Caco-2 (cell line): ENCODE measurements at regions not wholly inside any gene's neighbourhood (a gene's known extent, or its start where the extent isn't known, plus 50 kb on each side); places are given as distances from the start of the nearest gene placed in this dataset.

ENCODE experiments used
- BruUV-seq: library from RNA; stranded (reverse); fragments of 400-500 nt; replicated peaks from 2 replicates; lab custom pipeline; 2021; lab: Mats Ljungman, UMichigan
- CTCF ChIA-PET: fragments of 300-600 bp; sonication (Branson Sonifier 250); formaldehyde crosslinking; loops from one replicate; lab custom pipeline; 2022; ENCODE audit warnings: antibody characterized with exemption; lab: Charles Lee
- POLR2A ChIA-PET: fragments of 300-600 bp; sonication (Branson Sonifier 250); formaldehyde crosslinking; loops from one replicate; lab custom pipeline; 2022; ENCODE audit warnings: antibody characterized with exemption; lab: Charles Lee
- DNase-seq, 2 experiments: peaks; one replicate each; pipeline versions ENCODE4 v3.0.0 to v3.0.0-alpha.2; 2020 to 2022
- H3K27me3 ChIP-seq: replicated peaks from 2 replicates; pipeline ENCODE4 v1.6.0; 2011; ENCODE audit warnings: low read length; ENCODE audit not compliant: control insufficient read depth, insufficient read depth
- H3K36me3 ChIP-seq: 2 replicates; pipeline ENCODE4 v1.5.1; 2011; ENCODE audit warnings: low read length; ENCODE audit not compliant: control insufficient read depth, insufficient read depth
- H3K4me1 ChIP-seq: fragments of 250-450 bp; sonication (Bioruptor Pico); 2 replicates; pipeline ENCODE4 v1.5.1; 2020; ENCODE audit warnings: mild to moderate bottlenecking
- H3K4me3 ChIP-seq: 2 replicates; pipeline ENCODE4 v1.5.1; 2011; ENCODE audit warnings: low read depth, mild to moderate bottlenecking, control low read depth, low read length
- H3K9me3 ChIP-seq: fragments of 250-450 bp; sonication (Bioruptor Pico); 2 replicates; pipeline ENCODE4 v1.5.1; 2020; ENCODE audit warnings: mild to moderate bottlenecking, moderate library complexity
- H3K27ac Mint-ChIP-seq: one replicate; pipeline ENCODE4 v1.8.0; 2022; ENCODE audit warnings: mixed read lengths; ENCODE audit not compliant: unreplicated experiment
- H3K27me3 Mint-ChIP-seq: one replicate; pipeline ENCODE4 v1.8.0; 2022; ENCODE audit warnings: mixed read lengths; ENCODE audit not compliant: insufficient read depth, unreplicated experiment
- H3K36me3 Mint-ChIP-seq: one replicate; pipeline ENCODE4 v1.8.0; 2022; ENCODE audit warnings: mild to moderate bottlenecking, mixed read lengths; ENCODE audit not compliant: insufficient read depth, unreplicated experiment
- H3K4me1 Mint-ChIP-seq: one replicate; pipeline ENCODE4 v1.8.0; 2022; ENCODE audit warnings: low read depth, mixed read lengths; ENCODE audit not compliant: unreplicated experiment
- H3K4me3 Mint-ChIP-seq: one replicate; pipeline ENCODE4 v1.8.0; 2022; ENCODE audit warnings: mild to moderate bottlenecking, moderate library complexity, mixed read lengths; ENCODE audit not compliant: unreplicated experiment
- H3K9me3 Mint-ChIP-seq: one replicate; pipeline ENCODE4 v1.8.0; 2022; ENCODE audit warnings: mixed read lengths; ENCODE audit not compliant: unreplicated experiment
- intact Hi-C: fragments of 100-400 bp; cut with micrococcal nuclease; formaldehyde crosslinking; loops from one replicate; pipeline ENCODE4 v1.10.0; 2022; ENCODE audit not compliant: unreplicated experiment
- TF ChIP-seq, protein P1 (sequence below), 2 experiments: fragments of 200-600 bp in 1 of 2; IDR thresholded peaks; 1 replicate in 1 of 2; 2 replicates in 1 of 2; pipeline versions ENCODE4 v1.5.1 to v1.8.0; 2011 to 2022; ENCODE audit warnings: antibody characterized with exemption in 1 of 2, control low read depth in 1 of 2, inconsistent platforms in 1 of 2, low read depth in 1 of 2, low read length in 1 of 2, mild to moderate bottlenecking in 1 of 2, moderate library complexity in 1 of 2; ENCODE audit not compliant: insufficient read depth in 1 of 2, severe bottlenecking in 1 of 2, unreplicated experiment in 1 of 2

- H3K4me3 Mint-ChIP-seq: no peak overlapping the region
- no peaks in the 10 kb centered on the region for H3K9me3 Mint-ChIP-seq
- no peaks in the 10 kb centered on the region for H3K27me3 Mint-ChIP-seq
- Histone ChIP-seq H3K4me3 (no peak overlapping the region), H3K27me3 (no peaks in the 10 kb centered on the region), H3K36me3 (no peaks in the 10 kb centered on the region), H3K4me1 (no peaks in the 10 kb centered on the region), H3K9me3 (no peaks in the 10 kb centered on the region)
- ChIA-PET CTCF (no interaction called here), POLR2A (no interaction called here)
- TF ChIP-seq, protein P1, sequence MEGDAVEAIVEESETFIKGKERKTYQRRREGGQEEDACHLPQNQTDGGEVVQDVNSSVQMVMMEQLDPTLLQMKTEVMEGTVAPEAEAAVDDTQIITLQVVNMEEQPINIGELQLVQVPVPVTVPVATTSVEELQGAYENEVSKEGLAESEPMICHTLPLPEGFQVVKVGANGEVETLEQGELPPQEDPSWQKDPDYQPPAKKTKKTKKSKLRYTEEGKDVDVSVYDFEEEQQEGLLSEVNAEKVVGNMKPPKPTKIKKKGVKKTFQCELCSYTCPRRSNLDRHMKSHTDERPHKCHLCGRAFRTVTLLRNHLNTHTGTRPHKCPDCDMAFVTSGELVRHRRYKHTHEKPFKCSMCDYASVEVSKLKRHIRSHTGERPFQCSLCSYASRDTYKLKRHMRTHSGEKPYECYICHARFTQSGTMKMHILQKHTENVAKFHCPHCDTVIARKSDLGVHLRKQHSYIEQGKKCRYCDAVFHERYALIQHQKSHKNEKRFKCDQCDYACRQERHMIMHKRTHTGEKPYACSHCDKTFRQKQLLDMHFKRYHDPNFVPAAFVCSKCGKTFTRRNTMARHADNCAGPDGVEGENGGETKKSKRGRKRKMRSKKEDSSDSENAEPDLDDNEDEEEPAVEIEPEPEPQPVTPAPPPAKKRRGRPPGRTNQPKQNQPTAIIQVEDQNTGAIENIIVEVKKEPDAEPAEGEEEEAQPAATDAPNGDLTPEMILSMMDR (IDR thresholded peaks at IDR 0.05; ENCODE audit: insufficient read depth in 1 of 2, low read depth in 1 of 2, low read length in 1 of 2, severe bottlenecking in 1 of 2, unreplicated experiment in 1 of 2): no peak
- BruUV-seq: no TSS peak
- H3K36me3 Mint-ChIP-seq: no peaks in the 10 kb centered on the region
- intact Hi-C loops: no loop called here
- H3K27ac Mint-ChIP-seq: no peak overlapping the region
- DNase-seq: no peak
- H3K4me1 Mint-ChIP-seq: no peaks in the 10 kb centered on the region
Observed at GRCh38 chr5:143716881-143717280, 95.1 kb upstream of the HMHB1 start.

DNA sequence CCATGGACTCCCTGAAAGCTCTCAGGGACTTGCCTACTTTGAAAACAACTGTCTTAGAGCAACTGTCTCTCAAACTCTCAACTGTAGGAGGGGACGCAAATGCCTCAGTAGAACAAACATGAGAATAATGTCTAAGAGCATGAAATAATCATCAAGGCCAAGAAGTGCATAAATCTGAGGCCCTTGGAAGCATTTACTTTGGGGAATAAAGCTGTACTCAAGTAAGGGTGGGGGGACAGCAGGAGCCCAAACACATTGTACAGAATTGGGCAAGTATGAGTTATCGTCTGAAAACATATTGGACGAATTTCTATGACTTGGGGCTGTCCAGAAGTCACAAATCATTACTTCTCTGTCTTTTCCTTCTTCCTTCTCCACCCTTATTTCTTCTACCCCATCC lies 96.3 kb upstream of the HMHB1 start:
- H3K36me3 Mint-ChIP-seq: no peaks in the 10 kb centered on the region
- CTCF ChIA-PET: no interaction called here
- no peak overlapping the region for H3K4me3 Mint-ChIP-seq
- no peak overlapping the region for H3K4me3 ChIP-seq
- TF ChIP-seq, protein P1 (IDR thresholded peaks at IDR 0.05; ENCODE audit: insufficient read depth in 1 of 2, low read depth in 1 of 2, low read length in 1 of 2, severe bottlenecking in 1 of 2, unreplicated experiment in 1 of 2): no peak
- no TSS peak for BruUV-seq
- no peaks in the 10 kb centered on the region for H3K27me3 ChIP-seq
- H3K27ac Mint-ChIP-seq: no peak overlapping the region
- no peaks in the 10 kb centered on the region for H3K27me3 Mint-ChIP-seq
- no peak for DNase-seq
- H3K4me1 Mint-ChIP-seq: no peaks in the 10 kb centered on the region
- H3K9me3 ChIP-seq: no peaks in the 10 kb centered on the region
- intact Hi-C loops: no loop called here
- H3K4me1 ChIP-seq: no peaks in the 10 kb centered on the region
- H3K9me3 Mint-ChIP-seq: no peaks in the 10 kb centered on the region
- POLR2A ChIA-PET: no interaction called here
- no peaks in the 10 kb centered on the region for H3K36me3 ChIP-seq

GRCh38 chr5:143714629-143715028 lies 97.3 kb upstream of the HMHB1 start:
- Histone ChIP-seq H3K27me3 (no peaks in the 10 kb centered on the region), H3K36me3 (no peaks in the 10 kb centered on the region), H3K4me3 (no peak overlapping the region), H3K4me1 (no peaks in the 10 kb centered on the region), H3K9me3 (no peaks in the 10 kb centered on the region)
- Mint-ChIP-seq H3K36me3 (no peaks in the 10 kb centered on the region), H3K27me3 (no peaks in the 10 kb centered on the region), H3K9me3 (no peaks in the 10 kb centered on the region), H3K4me3 (no peak overlapping the region), H3K4me1 (no peaks in the 10 kb centered on the region), H3K27ac (no peak overlapping the region)
- TF ChIP-seq, protein P1 (IDR thresholded peaks at IDR 0.05; ENCODE audit: insufficient read depth in 1 of 2, low read depth in 1 of 2, low read length in 1 of 2, severe bottlenecking in 1 of 2, unreplicated experiment in 1 of 2): no peak
- CTCF ChIA-PET: no interaction called here
- no TSS peak for BruUV-seq
- intact Hi-C loops: no loop called here
- POLR2A ChIA-PET: interaction anchor here (0.6 kb wide), 1 partner anchor 555 kb away, joined by 3 read pairs; no protein-coding TSS in a partner anchor
- DNase-seq: no peak
